SK-N-SH (cell line): ENCODE measurements at regions not wholly inside any gene's neighbourhood (a gene's known extent, or its start where the extent isn't known, plus 50 kb on each side); places are given as distances from the start of the nearest gene placed in this dataset.

Source experiments
- CTCF ChIA-PET: fragments of 300-600, 350-600 bp; formaldehyde crosslinking; extraction: SDS; loops from one replicate; lab custom pipeline; 2021; lab: Yijun Ruan, JAX
- POLR2A ChIA-PET: fragments of 350-600 bp; sonication (Branson Sonifier 250); formaldehyde crosslinking; extraction: SDS; loops from one replicate; lab custom pipeline; 2020; ENCODE audit warnings: antibody characterized with exemption, inconsistent platforms; lab: Yijun Ruan, JAX
- DNase-seq: peaks from one replicate; pipeline ENCODE4 v3.0.0; 2012
- H2AFZ ChIP-seq: fragments of 200-600 bp; sonication (generic); 2 replicates; pipeline ENCODE4 v1.8.1; 2016; ENCODE audit warnings: antibody characterized with exemption, mild to moderate bottlenecking, low read depth
- H3F3A ChIP-seq: fragments of 200-600 bp; sonication (generic); replicated peaks from 2 replicates; pipeline ENCODE3; 2016; ENCODE audit warnings: antibody characterized with exemption, mild to moderate bottlenecking; ENCODE audit not compliant: insufficient read depth
- H3K27ac ChIP-seq, 2 experiments: fragments of 200-500 bp in 1 of 2; fragments of 200-600 bp in 1 of 2; sonication (Bioruptor generic) in 1 of 2; sonication (generic), shearing (Covaris generic) in 1 of 2; 2 replicates each; pipeline versions ENCODE4 v1.5.1 to v1.6.1; 2014 to 2016; ENCODE audit warnings: low read depth in 2 of 2, inconsistent platforms in 1 of 2, low read length in 1 of 2, mild to moderate bottlenecking in 1 of 2, mixed read lengths in 1 of 2
- H3K27me3 ChIP-seq: fragments of 200-600 bp; sonication (generic), shearing (Covaris generic); 2 replicates; pipeline ENCODE4 v1.6.1; 2016; ENCODE audit warnings: mixed run types; ENCODE audit not compliant: insufficient read depth
- H3K36me3 ChIP-seq, 2 experiments: fragments of 200-500 bp in 1 of 2; fragments of 200-600 bp in 1 of 2; sonication (Bioruptor generic) in 1 of 2; sonication (generic) in 1 of 2; replicated peaks in 1 of 2; 2 replicates each; pipeline versions ENCODE3 to v1.5.1; 2014 to 2016; ENCODE audit warnings: low read length in 1 of 2, mild to moderate bottlenecking in 1 of 2; ENCODE audit not compliant: insufficient read depth in 2 of 2, control insufficient read depth in 1 of 2
- H3K4me1 ChIP-seq, 2 experiments: fragments of 200-500 bp in 1 of 2; fragments of 200-600 bp in 1 of 2; sonication (Bioruptor generic) in 1 of 2; sonication (generic), shearing (Covaris generic) in 1 of 2; 2 replicates each; pipeline versions ENCODE4 v1.5.1 to v1.6.1; 2014 to 2016; ENCODE audit warnings: low read depth in 1 of 2, low read length in 1 of 2, mixed run types in 1 of 2; ENCODE audit not compliant: insufficient read depth in 2 of 2, control insufficient read depth in 1 of 2
- H3K4me2 ChIP-seq: fragments of 200-600 bp; sonication (generic), shearing (Covaris generic); 2 replicates; pipeline ENCODE4 v1.6.1; 2017; ENCODE audit warnings: mixed run types
- H3K4me3 ChIP-seq, 2 experiments: fragments of 200-500 bp in 1 of 2; fragments of 200-600 bp in 1 of 2; sonication (Bioruptor generic) in 1 of 2; sonication (generic), shearing (Covaris generic) in 1 of 2; 2 replicates each; pipeline versions ENCODE4 v1.5.1 to v1.8.1; 2014 to 2016; ENCODE audit warnings: low read depth in 2 of 2, inconsistent platforms in 1 of 2, low read length in 1 of 2, mild to moderate bottlenecking in 1 of 2, mixed read lengths in 1 of 2, moderate library complexity in 1 of 2
- H3K79me2 ChIP-seq: fragments of 200-600 bp; sonication (generic); 2 replicates; pipeline ENCODE4 v1.8.1; 2017; ENCODE audit warnings: mild to moderate bottlenecking; ENCODE audit not compliant: insufficient read depth
- H3K9ac ChIP-seq: fragments of 200-600 bp; sonication (generic); 2 replicates; pipeline ENCODE4 v1.6.1; 2017; ENCODE audit warnings: mixed run types
- H3K9me2 ChIP-seq: fragments of 200-600 bp; sonication (generic); 2 replicates; pipeline ENCODE4 v1.6.1; 2017; ENCODE audit warnings: mixed run types
- H3K9me3 ChIP-seq: fragments of 200-600 bp; sonication (generic); 2 replicates; pipeline ENCODE4 v1.6.1; 2017; ENCODE audit warnings: mixed run types, mild to moderate bottlenecking, moderate library complexity
- H4K20me1 ChIP-seq: fragments of 200-600 bp; sonication (generic); 2 replicates; pipeline ENCODE4 v1.6.1; 2017; ENCODE audit warnings: mild to moderate bottlenecking, mixed run types; ENCODE audit not compliant: insufficient read depth
- CHD2 ChIP-seq: fragments of 150-350 bp; IDR thresholded peaks from 2 replicates; pipeline ENCODE4 v1.6.1; 2018; ENCODE audit warnings: low read length; ENCODE audit not compliant: partially characterized antibody
- ELF1 ChIP-seq: IDR thresholded peaks from 2 replicates; pipeline ENCODE4 v1.4.0; 2012
- EZH2phosphoT487 ChIP-seq: fragments of 200-600 bp; sonication (generic); IDR thresholded peaks from 2 replicates; pipeline ENCODE4 v1.6.1; 2017; ENCODE audit warnings: low read depth, mixed run types, mild to moderate bottlenecking, antibody characterized with exemption, moderate library complexity, borderline replicate concordance
- FOXJ3 ChIP-seq: sonication (generic); formaldehyde crosslinking; IDR thresholded peaks from 2 replicates; pipeline ENCODE4 v1.5.1; 2020; ENCODE audit warnings: mild to moderate bottlenecking, missing genetic modification reagents
- GABPA ChIP-seq: IDR thresholded peaks from 2 replicates; pipeline ENCODE4 v1.4.0; 2012; ENCODE audit warnings: low read depth, mild to moderate bottlenecking
- GATA2 ChIP-seq: sonication (generic); formaldehyde crosslinking; IDR thresholded peaks from 2 replicates; pipeline ENCODE4 v1.5.0; 2020; ENCODE audit warnings: mild to moderate bottlenecking, missing genetic modification reagents
- JUND ChIP-seq: IDR thresholded peaks from 2 replicates; pipeline ENCODE4 v1.4.0; 2012
- MXI1 ChIP-seq: IDR thresholded peaks from 2 replicates; pipeline ENCODE4 v1.6.1; 2012; ENCODE audit warnings: mild to moderate bottlenecking, low read depth, low read length, improper control_type of control experiment
- NRF1 ChIP-seq: IDR thresholded peaks from 2 replicates; pipeline ENCODE4 v1.6.1; 2012; ENCODE audit warnings: low read depth, mild to moderate bottlenecking, low read length
- PBX3 ChIP-seq: IDR thresholded peaks from 2 replicates; pipeline ENCODE4; 2012
- POLR2AphosphoS5 ChIP-seq: IDR thresholded peaks from 2 replicates; pipeline ENCODE4 v1.6.1; 2012; ENCODE audit warnings: low read depth, low read length
- RCOR1 ChIP-seq: fragments of 150-350 bp; IDR thresholded peaks from 2 replicates; pipeline ENCODE4 v1.6.1; 2017; ENCODE audit warnings: antibody characterized with exemption, low read length
- RXRA ChIP-seq: IDR thresholded peaks from 2 replicates; pipeline ENCODE4 v1.4.0; 2012; ENCODE audit warnings: low read depth, mild to moderate bottlenecking, borderline replicate concordance
- SIN3A ChIP-seq: IDR thresholded peaks from 2 replicates; pipeline ENCODE4 v1.6.1; 2012; ENCODE audit warnings: low read depth, mild to moderate bottlenecking, low read length, moderate library complexity, borderline replicate concordance
- TCF12 ChIP-seq: IDR thresholded peaks from 2 replicates; pipeline ENCODE4 v1.4.0; 2012
- USF2 ChIP-seq: fragments of 150-350 bp; IDR thresholded peaks from 2 replicates; pipeline ENCODE4 v1.6.1; 2017; ENCODE audit warnings: antibody characterized with exemption, low read length, low read depth, borderline replicate concordance
- YY1 ChIP-seq: IDR thresholded peaks from 2 replicates; pipeline ENCODE4 v1.4.0; 2012; ENCODE audit warnings: low read depth, mild to moderate bottlenecking
- whole genome bisulfite sequencing: methylation state at CpG from one replicate; pipeline ENCODE4 v1.1.6; 2017; ENCODE audit warnings: low lambda C conversion rate; 5-methylcytosine and 5-hydroxymethylcytosine counted together
- TF ChIP-seq, protein P1 (sequence below): fragments of 150-350 bp; IDR thresholded peaks from 2 replicates; pipeline ENCODE4 v1.6.1; 2016; ENCODE audit warnings: mild to moderate bottlenecking, low read depth, low read length
- TF ChIP-seq, protein P2 (sequence below): IDR thresholded peaks from 2 replicates; pipeline ENCODE4 v1.4.0; 2012; ENCODE audit warnings: low read depth, borderline replicate concordance
- TF ChIP-seq, protein P3 (sequence below): IDR thresholded peaks from 2 replicates; pipeline ENCODE4 v1.4.0; 2012; ENCODE audit warnings: low read depth, borderline replicate concordance

DNA sequence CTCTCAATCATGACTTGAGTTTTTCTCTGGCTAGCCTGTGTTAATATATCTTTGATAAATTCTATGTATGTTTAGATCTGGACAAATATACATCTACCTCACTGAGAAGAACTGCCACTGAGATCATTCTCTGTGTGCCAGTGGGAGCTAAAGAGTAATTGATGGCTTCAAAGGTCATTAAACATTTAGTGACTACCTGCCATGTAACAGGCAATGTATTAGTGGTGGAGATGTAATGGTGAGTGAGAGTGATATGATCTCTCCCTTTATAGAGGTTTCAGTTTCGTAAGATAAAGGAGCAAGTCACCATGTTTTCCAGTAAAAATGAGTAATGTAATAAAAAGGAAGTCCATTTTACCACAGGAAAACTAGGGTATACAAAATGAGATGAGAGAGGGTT is 235.8 kb upstream of the CDH8 start:
- 10% methylated on average over 1 of the region's 1 CpG for WGBS
- CTCF ChIA-PET, result interaction anchor here (0.9 to 1.1 kb wide), 2 partner anchors 17 to 71 kb away, joined by 3 read pairs; no protein-coding TSS in a partner anchor
- H3K9me3 ChIP-seq, result no peaks in the 10 kb centered on the region
- no peaks in the 10 kb centered on the region for H3K36me3 ChIP-seq
- H3K27me3 ChIP-seq, result no peaks in the 10 kb centered on the region
- no peak for DNase-seq
- H3K79me2 ChIP-seq, result no peaks in the 10 kb centered on the region
- no peaks in the 10 kb centered on the region for H3K4me1 ChIP-seq
- TF ChIP-seq GABPA (no peak), SIN3A (no peak), PBX3 (no peak), TCF12 (no peak), RCOR1 (no peak), JUND (no peak), USF2 (no peak), NRF1 (no peak), YY1 (no peak), ELF1 (no peak), CHD2 (no peak), EZH2phosphoT487 (no peak), GATA2 (CRISPR knock-in tag) (no peak), POLR2AphosphoS5 (no peak), MXI1 (no peak), RXRA (no peak), FOXJ3 (CRISPR knock-in tag) (no peak)
- TF ChIP-seq, protein P1, sequence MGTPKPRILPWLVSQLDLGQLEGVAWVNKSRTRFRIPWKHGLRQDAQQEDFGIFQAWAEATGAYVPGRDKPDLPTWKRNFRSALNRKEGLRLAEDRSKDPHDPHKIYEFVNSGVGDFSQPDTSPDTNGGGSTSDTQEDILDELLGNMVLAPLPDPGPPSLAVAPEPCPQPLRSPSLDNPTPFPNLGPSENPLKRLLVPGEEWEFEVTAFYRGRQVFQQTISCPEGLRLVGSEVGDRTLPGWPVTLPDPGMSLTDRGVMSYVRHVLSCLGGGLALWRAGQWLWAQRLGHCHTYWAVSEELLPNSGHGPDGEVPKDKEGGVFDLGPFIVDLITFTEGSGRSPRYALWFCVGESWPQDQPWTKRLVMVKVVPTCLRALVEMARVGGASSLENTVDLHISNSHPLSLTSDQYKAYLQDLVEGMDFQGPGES, result no peak
- TF ChIP-seq, protein P2, sequence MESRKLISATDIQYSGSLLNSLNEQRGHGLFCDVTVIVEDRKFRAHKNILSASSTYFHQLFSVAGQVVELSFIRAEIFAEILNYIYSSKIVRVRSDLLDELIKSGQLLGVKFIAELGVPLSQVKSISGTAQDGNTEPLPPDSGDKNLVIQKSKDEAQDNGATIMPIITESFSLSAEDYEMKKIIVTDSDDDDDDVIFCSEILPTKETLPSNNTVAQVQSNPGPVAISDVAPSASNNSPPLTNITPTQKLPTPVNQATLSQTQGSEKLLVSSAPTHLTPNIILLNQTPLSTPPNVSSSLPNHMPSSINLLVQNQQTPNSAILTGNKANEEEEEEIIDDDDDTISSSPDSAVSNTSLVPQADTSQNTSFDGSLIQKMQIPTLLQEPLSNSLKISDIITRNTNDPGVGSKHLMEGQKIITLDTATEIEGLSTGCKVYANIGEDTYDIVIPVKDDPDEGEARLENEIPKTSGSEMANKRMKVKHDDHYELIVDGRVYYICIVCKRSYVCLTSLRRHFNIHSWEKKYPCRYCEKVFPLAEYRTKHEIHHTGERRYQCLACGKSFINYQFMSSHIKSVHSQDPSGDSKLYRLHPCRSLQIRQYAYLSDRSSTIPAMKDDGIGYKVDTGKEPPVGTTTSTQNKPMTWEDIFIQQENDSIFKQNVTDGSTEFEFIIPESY, result no peak
- TF ChIP-seq, protein P3, sequence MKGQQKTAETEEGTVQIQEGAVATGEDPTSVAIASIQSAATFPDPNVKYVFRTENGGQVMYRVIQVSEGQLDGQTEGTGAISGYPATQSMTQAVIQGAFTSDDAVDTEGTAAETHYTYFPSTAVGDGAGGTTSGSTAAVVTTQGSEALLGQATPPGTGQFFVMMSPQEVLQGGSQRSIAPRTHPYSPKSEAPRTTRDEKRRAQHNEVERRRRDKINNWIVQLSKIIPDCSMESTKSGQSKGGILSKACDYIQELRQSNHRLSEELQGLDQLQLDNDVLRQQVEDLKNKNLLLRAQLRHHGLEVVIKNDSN, result no peak
- TF ChIP-seq, all 33 proteins: peak for 0
- Histone ChIP-seq H4K20me1 (no peaks in the 10 kb centered on the region), H3F3A (no peaks in the 10 kb centered on the region), H3K4me3 (no peak overlapping the region), H3K27ac (no peak overlapping the region), H3K9me2 (no peaks in the 10 kb centered on the region), H3K4me2 (no peak overlapping the region; the same call in 1 of the 2 replicates), H3K9ac (no peak overlapping the region), H2AFZ (no peak overlapping the region)
- POLR2A ChIA-PET, result no interaction called here
